Renal cortical epithelial cell (primary cell): ENCODE measurements at regions not wholly inside any gene's neighbourhood (a gene's known extent, or its start where the extent isn't known, plus 50 kb on each side); places are given as distances from the start of the nearest gene placed in this dataset.
"Not testable (repeated sequence)": the region's sequence is repeated elsewhere in the genome, so short reads cannot be mapped to it uniquely, and the experiment has no call there.

ENCODE experiments used
- DNase-seq: peaks from one replicate; pipeline ENCODE4 v3.0.0-alpha.2; 2011; ENCODE audit warnings: low read depth

- no peak for DNase-seq
These were observed 115.6 kb upstream of the SPIN4 start for GRCh38 chrX:63466690-63467089.

- DNase-seq: no peak
These were observed 107.8 kb upstream of the SPIN4 start for GRCh38 chrX:63458981-63459380.

GRCh38 chrX:63453571-63453970, 102.4 kb upstream of the SPIN4 start:
- no peak for DNase-seq

- no peak for DNase-seq
These were observed 90.6 kb upstream of the SPIN4 start for GRCh38 chrX:63441717-63442116.

GRCh38 chrX:63439580-63439979, 88.4 kb upstream of the SPIN4 start:
- DNase-seq: no peak

- DNase-seq: no peak
These were observed 85.7 kb upstream of the SPIN4 start for GRCh38 chrX:63436865-63437264.

GRCh38 chrX:63434665-63435064, 83.5 kb upstream of the SPIN4 start:
- peak; percentile 30 for DNase-seq

- no peak for DNase-seq
These were observed 83.1 kb upstream of the SPIN4 start for GRCh38 chrX:63434206-63434605.

- DNase-seq: no peak
These were observed 78.9 kb upstream of the SPIN4 start for GRCh38 chrX:63430026-63430425.

- DNase-seq: peak; percentile 12
These were observed 77.2 kb upstream of the SPIN4 start for GRCh38 chrX:63428348-63428747.

GRCh38 chrX:63426519-63426918, 75.4 kb upstream of the SPIN4 start:
- no peak for DNase-seq

GRCh38 chrX:63424063-63424462, 72.9 kb upstream of the SPIN4 start:
- peak; percentile 31 for DNase-seq

GRCh38 chrX:63421411-63421810, 70.3 kb upstream of the SPIN4 start:
- DNase-seq: no peak

GRCh38 chrX:63418211-63418610, 67.1 kb upstream of the SPIN4 start:
- DNase-seq: no peak

GRCh38 chrX:63417649-63418048, 66.5 kb upstream of the SPIN4 start:
- no peak for DNase-seq

- DNase-seq: not testable (repeated sequence)
These were observed 58.8 kb upstream of the SPIN4 start for GRCh38 chrX:63409934-63410333.

GRCh38 chrX:63408050-63408449, 56.9 kb upstream of the SPIN4 start:
- DNase-seq: no peak

GRCh38 chrX:63404332-63404731, 53.2 kb upstream of the SPIN4 start:
- DNase-seq: no peak

- no peak for DNase-seq
These were observed 51.0 kb upstream of the SPIN4 start for GRCh38 chrX:63402106-63402505.
